Lung (tissue), 11 donors: ENCODE measurements at regions not wholly inside any gene's neighbourhood (a gene's known extent, or its start where the extent isn't known, plus 50 kb on each side); places are given as distances from the start of the nearest gene placed in this dataset.

Source experiments
- ATAC-seq: fragments of 200-7000 bp; cut with Tn5 transposase; one replicate; pipeline ENCODE4 v1.9.1; 2020; ENCODE audit warnings: moderate number of reproducible peaks; ENCODE audit not compliant: insufficient read depth, low FRiP score
- DNase-seq, 3 donors: peaks; one replicate each; pipeline ENCODE4 v3.0.0-alpha.2; 2013 to 2017
- H3K27ac ChIP-seq, 2 donors: one replicate each; pipeline ENCODE4 v1.5.1; 2013; ENCODE audit warnings: mild to moderate bottlenecking in 2 of 2, moderate library complexity in 2 of 2, control low read depth in 1 of 2, inconsistent platforms in 1 of 2, low read depth in 1 of 2, low read length in 1 of 2
- H3K27me3 ChIP-seq, 3 donors: one replicate each; pipeline ENCODE4 v1.5.1; 2013; ENCODE audit warnings: low read length in 2 of 3; ENCODE audit not compliant: control insufficient read depth in 3 of 3, insufficient read depth in 3 of 3
- H3K36me3 ChIP-seq, 4 donors: one replicate each; pipeline ENCODE4 v1.5.1; 2013; ENCODE audit warnings: low read length in 4 of 4, mild to moderate bottlenecking in 1 of 4, moderate library complexity in 1 of 4; ENCODE audit not compliant: control insufficient read depth in 4 of 4, insufficient read depth in 4 of 4
- H3K4me1 ChIP-seq, 5 donors: one replicate each; pipeline ENCODE4 v1.5.1; 2013; ENCODE audit warnings: low read length in 5 of 5, mild to moderate bottlenecking in 2 of 5, moderate library complexity in 1 of 5; ENCODE audit not compliant: control insufficient read depth in 5 of 5, insufficient read depth in 5 of 5
- H3K4me3 ChIP-seq: one replicate; pipeline ENCODE4 v1.5.1; 2013; ENCODE audit warnings: mild to moderate bottlenecking, control low read depth, moderate library complexity
- H3K9ac ChIP-seq, 2 donors: one replicate each; pipeline ENCODE4 v1.5.1; 2013; ENCODE audit warnings: low read length in 2 of 2, control low read depth in 1 of 2; ENCODE audit not compliant: insufficient read depth in 1 of 2
- H3K9me3 ChIP-seq, 4 donors: one replicate each; pipeline ENCODE4 v1.5.1; 2013; ENCODE audit warnings: low read length in 3 of 4, mild to moderate bottlenecking in 1 of 4, moderate library complexity in 1 of 4; ENCODE audit not compliant: control insufficient read depth in 4 of 4, insufficient read depth in 3 of 4
- CTCF ChIP-seq: IDR thresholded peaks from 2 replicates; pipeline ENCODE4 v1.5.1; 2012; ENCODE audit warnings: mild to moderate bottlenecking; ENCODE audit errors: control extremely low read depth, extremely low read depth
- WGBS, 2 donors: extraction: QIAGEN DNeasy Blood & Tissue Kit; methylation state at CpG; one replicate each; pipeline ENCODE4 v1.1.7; 2013; 5-methylcytosine and 5-hydroxymethylcytosine counted together
- donor health status: control.
- donor health status: control.
- donor health status: Bipolar disorder and iron deficiency.
- donor health status: healthy.
- donor health status: DM: yes; HTN: yes; CAD: no.

GRCh38 chr9:105050296-105050695 lies 122.3 kb upstream of the ABCA1 start:
- Histone ChIP-seq H3K4me1 (peaks cover 0 to 7% (median 0%) of the 10 kb centered on the region in 5 donors), H3K36me3 (no peaks in the 10 kb centered on the region), H3K27me3 (no peaks in the 10 kb centered on the region), H3K9me3 (no peaks in the 10 kb centered on the region), H3K4me3 (no peak overlapping the region), H3K9ac (no peak overlapping the region), H3K27ac (no peak overlapping the region)
- ATAC-seq (no peak), DNase-seq (no peak)
- WGBS, 2 donors: 60 to 79% methylated on average over 3 of the region's 3 CpGs
- TF ChIP-seq CTCF: no peak

GRCh38 chr9:105051897-105052296 lies 123.9 kb upstream of the ABCA1 start:
- Histone ChIP-seq H3K27me3 (no peaks in the 10 kb centered on the region), H3K4me1 (peaks cover 0 to 5% (median 0%) of the 10 kb centered on the region in 5 donors), H3K36me3 (no peaks in the 10 kb centered on the region), H3K9me3 (no peaks in the 10 kb centered on the region), H3K9ac (no peak overlapping the region), H3K27ac (no peak overlapping the region), H3K4me3 (no peak overlapping the region)
- DNase-seq (no peak), ATAC-seq (no peak)
- no peak for TF ChIP-seq CTCF
- WGBS, 2 donors: 74 to 75% methylated on average over 8 of the region's 8 CpGs

- Histone ChIP-seq H3K4me1 (peaks cover 0 to 3% (median 0%) of the 10 kb centered on the region in 5 donors), H3K27me3 (no peaks in the 10 kb centered on the region), H3K9me3 (no peaks in the 10 kb centered on the region), H3K36me3 (no peaks in the 10 kb centered on the region), H3K9ac (no peak overlapping the region), H3K27ac (no peak overlapping the region), H3K4me3 (no peak overlapping the region)
- ATAC-seq: no peak
- DNase-seq: no peak
- TF ChIP-seq CTCF: no peak
- WGBS, 2 donors: 56 to 73% methylated on average over 8 of the region's 8 CpGs
These were observed 124.4 kb upstream of the ABCA1 start for GRCh38 chr9:105052346-105052745.

- Histone ChIP-seq H3K4me3 (no peak overlapping the region), H3K27ac (no peak overlapping the region), H3K9me3 (no peaks in the 10 kb centered on the region), H3K4me1 (peaks cover 0 to 3% (median 0%) of the 10 kb centered on the region in 5 donors), H3K36me3 (no peaks in the 10 kb centered on the region), H3K27me3 (no peaks in the 10 kb centered on the region), H3K9ac (no peak overlapping the region)
- WGBS, 2 donors: 41 to 65% methylated on average over 4 of the region's 4 CpGs
- TF ChIP-seq CTCF: no peak
- DNase-seq: no peak
- peak; percentile 68 for ATAC-seq
These were observed 125.3 kb upstream of the ABCA1 start for GRCh38 chr9:105053209-105053652.
